Lower leg skin (tissue), 4 donors: ENCODE measurements at regions not wholly inside any gene's neighbourhood (a gene's known extent, or its start where the extent isn't known, plus 50 kb on each side); places are given as distances from the start of the nearest gene placed in this dataset.

Experiments
- DNase-seq, 2 donors: peaks; one replicate each; pipeline ENCODE4 v3.0.0-alpha.2; 2019; ENCODE audit warnings: low spot score in 2 of 2
- H3K4me3 ChIP-seq: fragments of 200-600 bp; sonication (generic); 2 replicates; pipeline ENCODE4 v1.5.1; 2017; ENCODE audit warnings: mild to moderate bottlenecking, low read depth; ENCODE audit not compliant: poor library complexity, severe bottlenecking
- POLR2A ChIP-seq, 2 donors: fragments of 450-650 bp; IDR thresholded peaks; one replicate each; pipeline ENCODE4 v1.6.1; 2016 to 2017; ENCODE audit warnings: antibody characterized with exemption in 2 of 2, mild to moderate bottlenecking in 1 of 2, moderate library complexity in 1 of 2
- WGBS, 2 donors: methylation state at CpG; one replicate each; pipeline ENCODE4 v1.1.5; 2018; 5-methylcytosine and 5-hydroxymethylcytosine counted together
- intact Hi-C: fragments of 100-400 bp; cut with DNase I; formaldehyde crosslinking; loops from one replicate; pipeline ENCODE4 v1.15.0; 2023; ENCODE audit warnings: low total_unique reads
- TF ChIP-seq, protein P1 (sequence below), 3 donors: fragments of 450-650 bp; IDR thresholded peaks; one replicate each; pipeline ENCODE4 v1.5.1; 2016; ENCODE audit warnings: antibody characterized with exemption in 3 of 3, mild to moderate bottlenecking in 3 of 3, moderate library complexity in 2 of 3

DNA sequence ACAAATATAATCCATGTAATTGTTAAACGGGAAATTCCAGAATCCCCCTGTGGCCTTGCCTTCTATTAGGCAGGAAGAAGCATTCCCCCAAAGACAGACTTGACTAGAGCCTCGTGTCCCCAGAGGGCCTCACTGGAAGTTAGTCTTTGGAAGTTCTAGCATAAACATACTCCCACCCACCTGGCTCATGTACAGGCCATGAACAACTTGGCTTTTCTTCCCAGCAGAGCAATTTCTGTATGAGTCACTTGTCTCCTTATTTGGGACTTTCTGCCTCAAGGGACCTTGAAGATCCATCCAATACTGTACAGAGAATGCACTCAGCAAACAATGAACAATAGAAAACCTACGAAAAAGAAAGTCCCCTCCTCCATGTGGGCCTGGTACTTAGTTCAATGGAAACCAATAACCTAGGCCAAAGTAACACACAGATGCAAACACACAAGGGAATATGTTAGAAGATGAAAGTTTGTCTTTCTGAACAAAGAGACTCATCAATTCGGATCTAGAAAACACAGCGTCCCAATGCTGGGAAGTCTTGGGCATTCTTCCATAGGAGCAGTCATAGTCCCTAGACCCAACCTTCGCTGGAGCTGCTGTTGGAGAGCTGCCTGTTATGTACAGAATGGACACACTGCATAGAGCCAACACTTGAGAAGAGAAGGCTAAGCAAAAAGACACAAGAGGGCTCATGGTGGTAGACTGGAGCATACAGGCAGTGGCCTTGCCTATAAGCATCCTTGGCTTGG is 303.5 kb downstream of the HRH4 start:
- DNase-seq = peak in 1 of 2 donors; percentile 54

GRCh38 chr18:24764766-24765165 is 304.3 kb downstream of the HRH4 start:
- 80 to 86% methylated on average over 5 of the region's 5 CpGs for WGBS, 2 donors
- H3K4me3 ChIP-seq = no peak overlapping the region
- DNase-seq = no peak
- no peak for TF ChIP-seq POLR2A (IDR thresholded peaks at IDR 0.05)
- TF ChIP-seq, protein P1, sequence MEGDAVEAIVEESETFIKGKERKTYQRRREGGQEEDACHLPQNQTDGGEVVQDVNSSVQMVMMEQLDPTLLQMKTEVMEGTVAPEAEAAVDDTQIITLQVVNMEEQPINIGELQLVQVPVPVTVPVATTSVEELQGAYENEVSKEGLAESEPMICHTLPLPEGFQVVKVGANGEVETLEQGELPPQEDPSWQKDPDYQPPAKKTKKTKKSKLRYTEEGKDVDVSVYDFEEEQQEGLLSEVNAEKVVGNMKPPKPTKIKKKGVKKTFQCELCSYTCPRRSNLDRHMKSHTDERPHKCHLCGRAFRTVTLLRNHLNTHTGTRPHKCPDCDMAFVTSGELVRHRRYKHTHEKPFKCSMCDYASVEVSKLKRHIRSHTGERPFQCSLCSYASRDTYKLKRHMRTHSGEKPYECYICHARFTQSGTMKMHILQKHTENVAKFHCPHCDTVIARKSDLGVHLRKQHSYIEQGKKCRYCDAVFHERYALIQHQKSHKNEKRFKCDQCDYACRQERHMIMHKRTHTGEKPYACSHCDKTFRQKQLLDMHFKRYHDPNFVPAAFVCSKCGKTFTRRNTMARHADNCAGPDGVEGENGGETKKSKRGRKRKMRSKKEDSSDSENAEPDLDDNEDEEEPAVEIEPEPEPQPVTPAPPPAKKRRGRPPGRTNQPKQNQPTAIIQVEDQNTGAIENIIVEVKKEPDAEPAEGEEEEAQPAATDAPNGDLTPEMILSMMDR (IDR thresholded peaks at IDR 0.05) = no peak
- intact Hi-C loops = no loop called here

More for the DNA sequence above, 303.5 kb downstream of the HRH4 start:
- 16 to 20% methylated on average over 6 of the region's 6 CpGs for WGBS, 2 donors
- TF ChIP-seq POLR2A (IDR thresholded peaks at IDR 0.05) = no peak
- no peak overlapping the region for H3K4me3 ChIP-seq
- intact Hi-C loops = no loop called here

GRCh38 chr18:24766376-24766775 is 305.9 kb downstream of the HRH4 start:
- TF ChIP-seq POLR2A (IDR thresholded peaks at IDR 0.05) = no peak
- TF ChIP-seq, protein P1 (IDR thresholded peaks at IDR 0.05) = no peak
- H3K4me3 ChIP-seq = no peak overlapping the region
- no peak for DNase-seq
- WGBS, 2 donors = 27 to 46% methylated on average over 1 of the region's 1 CpG
- intact Hi-C loops = no loop called here

GRCh38 chr18:24770311-24771024 is 310.0 kb downstream of the HRH4 start:
- no peak for TF ChIP-seq POLR2A (IDR thresholded peaks at IDR 0.05)
- TF ChIP-seq, protein P1 (IDR thresholded peaks at IDR 0.05) = no peak
- DNase-seq = no peak
- no peak overlapping the region for H3K4me3 ChIP-seq
- WGBS, 2 donors = 92 to 93% methylated on average over 3 of the region's 3 CpGs
- intact Hi-C loops = no loop called here

DNA sequence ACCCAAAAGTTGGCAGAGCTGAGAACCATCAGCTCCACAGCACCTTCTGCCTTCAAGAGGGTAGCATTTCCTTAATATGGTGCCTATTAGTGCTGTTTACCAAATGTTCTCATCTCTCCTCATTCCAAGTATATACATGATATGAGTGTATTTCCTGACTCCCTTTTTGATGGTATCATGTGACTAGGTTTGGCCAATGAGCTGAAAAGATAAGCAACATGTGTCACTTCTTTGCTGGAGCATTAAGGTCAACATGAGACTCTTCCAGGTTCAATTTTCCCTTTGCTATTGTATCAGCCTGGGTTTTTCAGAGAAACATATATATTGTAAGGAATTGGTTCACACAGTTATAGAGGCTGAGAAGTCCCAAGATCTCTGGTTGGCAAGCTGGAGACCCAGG is 310.9 kb downstream of the HRH4 start:
- intact Hi-C loops = no loop called here
- TF ChIP-seq, protein P1 (IDR thresholded peaks at IDR 0.05) = no peak
- no peak for TF ChIP-seq POLR2A (IDR thresholded peaks at IDR 0.05)
- DNase-seq = no peak

GRCh38 chr18:24773101-24773500 is 312.7 kb downstream of the HRH4 start:
- H3K4me3 ChIP-seq = no peak overlapping the region
- intact Hi-C loops = no loop called here
- 98 to 100% methylated on average over 2 of the region's 2 CpGs for WGBS, 2 donors
- TF ChIP-seq POLR2A (IDR thresholded peaks at IDR 0.05) = no peak
- TF ChIP-seq, protein P1 (IDR thresholded peaks at IDR 0.05) = no peak
- no peak for DNase-seq

More for the DNA sequence above, 310.9 kb downstream of the HRH4 start:
- no peak overlapping the region for H3K4me3 ChIP-seq
